HG03064 (cell line): ENCODE measurements at regions not wholly inside any gene's neighbourhood (a gene's known extent, or its start where the extent isn't known, plus 50 kb on each side); places are given as distances from the start of the nearest gene placed in this dataset.

Experiments used
- ATAC-seq: cut with Tn5 transposase; IDR thresholded peaks from one replicate; pipeline ENCODE4 v1.9.1; 2021; ENCODE audit warnings: low read depth; ENCODE audit not compliant: unreplicated experiment

DNA sequence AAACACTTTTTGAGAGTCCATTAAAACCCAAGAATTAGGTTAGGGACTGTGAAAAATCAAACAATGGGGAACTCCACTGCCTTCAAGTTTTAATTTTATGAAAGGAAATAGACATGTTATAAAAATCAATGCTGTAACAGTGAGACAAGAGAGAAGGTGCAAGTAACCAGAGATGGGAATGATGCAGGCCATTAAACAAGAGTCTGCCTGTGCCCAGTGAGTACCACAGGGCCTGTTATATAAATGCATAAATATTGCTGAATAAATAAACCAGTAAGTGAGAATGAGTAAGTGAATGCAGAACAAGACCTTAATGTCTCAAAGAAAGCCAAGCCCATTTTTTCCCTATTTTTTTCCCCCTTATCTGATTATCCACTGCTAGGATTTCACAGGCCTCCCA is 53.3 kb upstream of the BMP2K start:
- no peak for ATAC-seq
